CD4-positive, alpha-beta memory T cell (primary cell): ENCODE measurements at regions not wholly inside any gene's neighbourhood (a gene's known extent, or its start where the extent isn't known, plus 50 kb on each side); places are given as distances from the start of the nearest gene placed in this dataset.

Experiments
- CTCF ChIA-PET: fragments of 350-600 bp; sonication (Branson Sonifier 250); formaldehyde crosslinking; loops from one replicate; lab custom pipeline; 2021; ENCODE audit warnings: inconsistent platforms; ENCODE audit not compliant: partially characterized antibody; lab: Charles Lee
- POLR2A ChIA-PET: fragments of 350-600 bp; sonication (Branson Sonifier 250); formaldehyde crosslinking; loops from one replicate; lab custom pipeline; 2021; ENCODE audit not compliant: partially characterized antibody; lab: Charles Lee
- DNase-seq, 5 donors: peaks; one replicate each; pipeline versions ENCODE4 v3.0.0 to v3.0.0-alpha.2; 2020 to 2022; ENCODE audit warnings: mixed read lengths in 1 of 5
- H3K27ac ChIP-seq: one replicate; pipeline ENCODE4 v1.7.0; 2013; ENCODE audit warnings: low read depth, low read length
- H3K27me3 ChIP-seq: 2 replicates; pipeline ENCODE4 v1.7.0; 2013; ENCODE audit warnings: mild to moderate bottlenecking, low read length, moderate library complexity; ENCODE audit not compliant: insufficient read depth
- H3K36me3 ChIP-seq: 2 replicates; pipeline ENCODE4 v1.7.0; 2013; ENCODE audit warnings: mild to moderate bottlenecking, low read length, moderate library complexity; ENCODE audit not compliant: insufficient read depth
- H3K4me1 ChIP-seq: 2 replicates; pipeline ENCODE4 v1.7.0; 2013; ENCODE audit warnings: mild to moderate bottlenecking, low read length, moderate library complexity; ENCODE audit not compliant: insufficient read depth
- H3K4me3 ChIP-seq, 2 donors: one replicate each; pipeline ENCODE4 v1.7.0; 2013; ENCODE audit warnings: low read length in 2 of 2, mild to moderate bottlenecking in 1 of 2
- H3K9me3 ChIP-seq, 2 donors: one replicate each; pipeline ENCODE4 v1.7.0; 2013; ENCODE audit warnings: low read length in 2 of 2, control low read depth in 1 of 2; ENCODE audit not compliant: control insufficient read depth in 1 of 2
- H3K27ac Mint-ChIP-seq, 7 donors: one replicate each; pipeline ENCODE4 v1.8.0; 2020 to 2021; ENCODE audit warnings: mixed read lengths in 7 of 7, mild to moderate bottlenecking in 6 of 7, inconsistent platforms in 3 of 7, moderate library complexity in 3 of 7
- H3K27me3 Mint-ChIP-seq, 2 donors: one replicate each; pipeline ENCODE4 v1.8.0; 2020 to 2021; ENCODE audit warnings: mixed read lengths in 2 of 2
- H3K36me3 Mint-ChIP-seq, 2 donors: one replicate each; pipeline ENCODE4 v1.8.0; 2020 to 2021; ENCODE audit warnings: mixed read lengths in 2 of 2, inconsistent platforms in 1 of 2, mild to moderate bottlenecking in 1 of 2
- H3K4me1 Mint-ChIP-seq, 4 donors: one replicate each; pipeline ENCODE4 v1.8.0; 2020 to 2021; ENCODE audit warnings: mixed read lengths in 4 of 4, mild to moderate bottlenecking in 1 of 4
- H3K4me3 Mint-ChIP-seq, 8 donors: one replicate each; pipeline ENCODE4 v1.8.0; 2020 to 2021; ENCODE audit warnings: mixed read lengths in 8 of 8, mild to moderate bottlenecking in 7 of 8, moderate library complexity in 6 of 8, inconsistent platforms in 3 of 8
- H3K9me3 Mint-ChIP-seq, 8 donors: one replicate each; pipeline ENCODE4 v1.8.0; 2020 to 2021; ENCODE audit warnings: mixed read lengths in 8 of 8, mild to moderate bottlenecking in 5 of 8, inconsistent platforms in 3 of 8, moderate library complexity in 1 of 8
- intact Hi-C: fragments of 100-400 bp; cut with micrococcal nuclease; formaldehyde crosslinking; loops from one replicate; pipeline ENCODE4 v1.15.1; 2023

GRCh38 chr5:74919041-74919440 is 52.9 kb upstream of the FAM169A start:
- Histone ChIP-seq H3K36me3 (no peaks in the 10 kb centered on the region), H3K4me1 (no peaks in the 10 kb centered on the region), H3K27ac (no peak overlapping the region), H3K4me3 (no peak overlapping the region), H3K9me3 (no peaks in the 10 kb centered on the region), H3K27me3 (no peaks in the 10 kb centered on the region)
- Mint-ChIP-seq H3K27me3 (peaks cover 0 to 5% of the 10 kb centered on the region in 2 donors), H3K36me3 (no peaks in the 10 kb centered on the region), H3K27ac (no peak overlapping the region), H3K4me1 (no peaks in the 10 kb centered on the region), H3K9me3 (no peaks in the 10 kb centered on the region), H3K4me3 (peak overlapping the region in 1 of 8 donors; percentile 59)
- intact Hi-C loops: loop anchor here (1.0 kb wide), 1 partner anchor 153 kb away; no protein-coding TSS in a partner anchor
- ChIA-PET POLR2A (no interaction called here), CTCF (interaction anchor here (1.0 to 2.1 kb wide), 4 partner anchors 69 to 346 kb away, joined by 3 to 10 read pairs (median 4); no protein-coding TSS in a partner anchor)
- DNase-seq: no peak

GRCh38 chr5:74918232-74918669 is 52.1 kb upstream of the FAM169A start:
- ChIA-PET CTCF (interaction anchor here (1.1 to 2.1 kb wide), 2 partner anchors 154 to 244 kb away, joined by 4 to 10 read pairs; no protein-coding TSS in a partner anchor), POLR2A (no interaction called here)

GRCh38 chr5:74916831-74917710 is 50.9 kb upstream of the FAM169A start:
- no peaks in the 10 kb centered on the region for H3K9me3 Mint-ChIP-seq
- Histone ChIP-seq H3K36me3 (no peaks in the 10 kb centered on the region), H3K4me3 (no peak overlapping the region), H3K9me3 (no peaks in the 10 kb centered on the region), H3K27me3 (no peaks in the 10 kb centered on the region), H3K4me1 (no peaks in the 10 kb centered on the region), H3K27ac (no peak overlapping the region)
- no peak for DNase-seq
- H3K4me1 Mint-ChIP-seq: no peaks in the 10 kb centered on the region
- ChIA-PET CTCF (interaction anchor here (2.1 kb wide), 1 partner anchor 9 kb away, joined by 6 read pairs; no protein-coding TSS in a partner anchor), POLR2A (no interaction called here)
- H3K27ac Mint-ChIP-seq: no peak overlapping the region
- peaks cover 2 to 10% of the 10 kb centered on the region in 2 donors for H3K27me3 Mint-ChIP-seq
- intact Hi-C loops: no loop called here
- no peak overlapping the region for H3K4me3 Mint-ChIP-seq
- no peaks in the 10 kb centered on the region for H3K36me3 Mint-ChIP-seq

More at GRCh38 chr5:74918232-74918669, 52.1 kb upstream of the FAM169A start:
- Mint-ChIP-seq H3K27me3 (peaks cover 2 to 7% of the 10 kb centered on the region in 2 donors), H3K27ac (no peak overlapping the region), H3K4me3 (no peak overlapping the region), H3K36me3 (no peaks in the 10 kb centered on the region), H3K9me3 (no peaks in the 10 kb centered on the region), H3K4me1 (no peaks in the 10 kb centered on the region)
- H3K27ac ChIP-seq: no peak overlapping the region
- H3K4me3 ChIP-seq: no peak overlapping the region
- H3K36me3 ChIP-seq: no peaks in the 10 kb centered on the region
- no peak for DNase-seq
- intact Hi-C loops: no loop called here
- no peaks in the 10 kb centered on the region for H3K9me3 ChIP-seq
- no peaks in the 10 kb centered on the region for H3K27me3 ChIP-seq
- H3K4me1 ChIP-seq: no peaks in the 10 kb centered on the region
